ENCODE measurements at regions not wholly inside any gene's neighbourhood (a gene's known extent, or its start where the extent isn't known, plus 50 kb on each side); places are given as distances from the start of the nearest gene placed in this dataset.

DNA sequence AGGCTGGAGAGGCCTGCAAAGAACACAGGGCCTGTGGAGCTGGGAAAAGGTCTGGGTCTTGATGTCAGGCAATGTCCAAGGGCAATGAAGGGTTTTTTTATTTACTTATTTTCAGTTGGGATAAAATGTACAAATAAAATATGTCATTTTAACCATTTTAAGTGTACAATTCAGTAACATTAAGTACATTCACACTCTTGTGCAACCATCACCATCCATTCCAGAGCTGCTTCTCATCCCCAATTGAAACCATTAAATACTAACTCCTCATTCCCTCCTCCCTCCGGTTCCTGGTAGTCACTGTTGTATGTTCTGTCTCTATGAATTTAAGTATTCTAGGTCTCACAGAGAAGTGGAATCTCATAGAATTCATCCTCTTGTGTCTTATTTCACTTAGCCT lies 444.7 kb downstream of the HS3ST3B1 start:
- TF ChIP-seq, protein P1, sequence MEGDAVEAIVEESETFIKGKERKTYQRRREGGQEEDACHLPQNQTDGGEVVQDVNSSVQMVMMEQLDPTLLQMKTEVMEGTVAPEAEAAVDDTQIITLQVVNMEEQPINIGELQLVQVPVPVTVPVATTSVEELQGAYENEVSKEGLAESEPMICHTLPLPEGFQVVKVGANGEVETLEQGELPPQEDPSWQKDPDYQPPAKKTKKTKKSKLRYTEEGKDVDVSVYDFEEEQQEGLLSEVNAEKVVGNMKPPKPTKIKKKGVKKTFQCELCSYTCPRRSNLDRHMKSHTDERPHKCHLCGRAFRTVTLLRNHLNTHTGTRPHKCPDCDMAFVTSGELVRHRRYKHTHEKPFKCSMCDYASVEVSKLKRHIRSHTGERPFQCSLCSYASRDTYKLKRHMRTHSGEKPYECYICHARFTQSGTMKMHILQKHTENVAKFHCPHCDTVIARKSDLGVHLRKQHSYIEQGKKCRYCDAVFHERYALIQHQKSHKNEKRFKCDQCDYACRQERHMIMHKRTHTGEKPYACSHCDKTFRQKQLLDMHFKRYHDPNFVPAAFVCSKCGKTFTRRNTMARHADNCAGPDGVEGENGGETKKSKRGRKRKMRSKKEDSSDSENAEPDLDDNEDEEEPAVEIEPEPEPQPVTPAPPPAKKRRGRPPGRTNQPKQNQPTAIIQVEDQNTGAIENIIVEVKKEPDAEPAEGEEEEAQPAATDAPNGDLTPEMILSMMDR (IDR thresholded peaks at IDR 0.05), result no peak
- TF ChIP-seq POLR2A (IDR thresholded peaks at IDR 0.05), result no peak
- Histone ChIP-seq H3K4me3 (replicated peaks in 1 of 3) (no peak overlapping the region), H3K9me3 (no peaks in the 10 kb centered on the region), H3K4me1 (no peaks in the 10 kb centered on the region), H3K27ac (no peak overlapping the region), H3K36me3 (no peaks in the 10 kb centered on the region), H3K27me3 (no peaks in the 10 kb centered on the region)
- intact Hi-C loops (cut with DNase I), result no loop called here
- WGBS, 2 donors, result 76% methylated on average over 1 of the region's 1 CpG
- no peak for DNase-seq

DNA sequence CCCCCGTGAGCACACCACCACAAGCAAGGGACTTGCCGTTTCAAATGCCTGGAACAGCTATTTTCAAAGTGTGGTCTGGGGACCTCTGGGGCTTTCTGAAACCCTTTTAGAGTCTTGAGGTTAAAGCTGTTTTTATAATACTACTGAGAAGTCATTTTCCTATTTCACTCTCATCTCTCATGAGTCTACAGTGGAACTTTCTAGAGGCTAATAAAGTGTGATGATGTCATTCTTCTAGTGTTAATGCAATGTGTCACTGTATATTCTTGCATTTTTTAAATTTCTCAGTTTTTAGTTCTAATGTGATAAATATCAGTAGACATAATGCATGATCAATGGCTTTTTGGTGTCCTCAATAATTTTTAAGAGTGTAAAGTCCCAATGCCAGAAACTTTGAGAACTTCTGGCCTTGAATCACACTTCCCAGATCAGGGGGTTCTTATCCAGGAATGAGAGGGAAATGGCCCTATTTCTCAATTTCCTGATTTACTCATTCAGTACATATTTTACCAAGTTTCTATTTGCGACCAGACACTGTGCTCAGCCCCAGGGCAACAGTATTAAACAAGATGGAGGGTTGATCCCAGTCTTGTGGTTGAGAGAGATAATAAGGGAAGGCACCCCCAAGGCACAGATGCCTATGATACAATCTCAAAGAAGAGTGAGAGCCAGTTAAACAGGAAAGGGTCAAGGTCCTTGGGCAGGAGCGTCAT lies 444.0 kb downstream of the HS3ST3B1 start:
- 81 to 83% methylated on average over 4 of the region's 4 CpGs for WGBS, 2 donors
- DNase-seq, result no peak
- TF ChIP-seq, protein P1 (IDR thresholded peaks at IDR 0.05), result no peak
- TF ChIP-seq POLR2A (IDR thresholded peaks at IDR 0.05), result no peak
- no peak overlapping the region for H3K4me3 ChIP-seq (replicated peaks in 1 of 3)
- no peaks in the 10 kb centered on the region for H3K36me3 ChIP-seq
- H3K27me3 ChIP-seq, result no peaks in the 10 kb centered on the region
- no peak overlapping the region for H3K27ac ChIP-seq
- H3K4me1 ChIP-seq, result no peaks in the 10 kb centered on the region
- intact Hi-C loops (cut with DNase I), result no loop called here
- no peaks in the 10 kb centered on the region for H3K9me3 ChIP-seq

DNA sequence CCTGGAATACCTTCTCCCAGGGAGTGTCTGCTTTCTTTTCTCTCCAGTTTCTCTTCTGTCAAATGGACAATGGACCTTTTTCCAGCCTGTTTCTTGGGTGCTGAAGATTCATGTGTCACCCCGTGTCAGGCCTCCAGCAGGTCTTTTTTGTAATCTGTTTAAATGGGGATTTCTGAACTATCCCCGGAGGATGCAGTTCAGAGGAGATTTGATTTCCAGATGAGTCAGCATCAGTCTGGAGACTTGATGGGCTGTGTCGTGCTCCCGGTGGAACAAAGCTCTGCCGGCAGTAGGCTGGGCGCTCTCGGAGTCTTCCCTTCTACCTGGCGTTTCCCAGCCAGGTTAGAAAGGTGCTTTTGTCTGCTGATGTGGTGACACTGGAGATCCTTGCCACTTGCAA lies 440.6 kb downstream of the HS3ST3B1 start:
- intact Hi-C loops (cut with DNase I), result no loop called here
- H3K36me3 ChIP-seq, result no peaks in the 10 kb centered on the region
- H3K27me3 ChIP-seq, result no peaks in the 10 kb centered on the region
- no peaks in the 10 kb centered on the region for H3K9me3 ChIP-seq
- WGBS, 2 donors, result 78 to 82% methylated on average over 8 of the region's 8 CpGs
- no peak for DNase-seq
- H3K4me3 ChIP-seq (replicated peaks in 1 of 3), result no peak overlapping the region
- TF ChIP-seq, protein P1 (IDR thresholded peaks at IDR 0.05), result no peak
- TF ChIP-seq POLR2A (IDR thresholded peaks at IDR 0.05), result no peak
- no peak overlapping the region for H3K27ac ChIP-seq
- no peaks in the 10 kb centered on the region for H3K4me1 ChIP-seq

DNA sequence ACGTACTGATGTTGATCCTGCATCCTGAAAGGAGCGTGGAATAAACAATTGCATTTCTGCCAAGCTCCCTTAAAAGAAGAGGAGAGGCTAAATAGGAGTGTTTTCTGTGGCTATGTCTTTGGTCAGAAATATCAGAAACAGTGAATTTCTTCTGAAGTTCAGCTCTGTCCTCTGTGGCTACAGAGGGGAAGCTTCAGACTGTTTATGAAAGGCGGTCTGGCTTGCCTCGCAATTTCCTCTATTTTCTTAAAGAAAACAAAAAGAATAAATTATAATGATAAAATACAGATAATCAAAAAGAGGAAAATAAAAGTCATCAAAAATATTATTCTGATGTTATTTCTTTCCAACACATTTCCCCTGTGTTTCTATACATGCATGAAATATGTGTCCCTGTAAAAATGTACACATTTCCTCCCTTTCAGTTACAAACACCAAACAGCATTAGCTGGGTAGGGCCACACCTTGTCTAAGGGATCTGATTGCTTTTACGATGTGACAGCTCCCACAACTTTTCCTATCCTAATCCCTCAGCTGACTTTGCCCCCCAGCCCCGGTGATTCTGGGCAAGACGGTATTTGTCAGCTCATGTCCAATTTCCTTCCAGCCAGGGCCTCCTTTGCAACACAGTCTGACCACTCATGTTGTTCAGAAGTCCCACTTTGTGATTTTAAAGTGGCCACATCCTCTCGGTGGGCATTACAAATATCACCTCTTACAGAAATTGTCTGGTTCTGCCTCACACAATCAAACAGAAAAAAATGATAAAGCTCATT lies 439.0 kb downstream of the HS3ST3B1 start:
- WGBS, 2 donors, result 58 to 59% methylated on average over 8 of the region's 8 CpGs

More for the DNA sequence above, 439.0 kb downstream of the HS3ST3B1 start:
- Histone ChIP-seq H3K4me1 (no peaks in the 10 kb centered on the region), H3K27ac (no peak overlapping the region), H3K4me3 (replicated peaks in 1 of 3) (no peak overlapping the region), H3K9me3 (no peaks in the 10 kb centered on the region), H3K36me3 (no peaks in the 10 kb centered on the region), H3K27me3 (no peaks in the 10 kb centered on the region)
- no peak for TF ChIP-seq POLR2A (IDR thresholded peaks at IDR 0.05)
- TF ChIP-seq, protein P1 (IDR thresholded peaks at IDR 0.05), result no peak
- DNase-seq, result no peak
- intact Hi-C loops (cut with DNase I), result no loop called here
